PC-9 (cell line): ENCODE measurements at regions not wholly inside any gene's neighbourhood (a gene's known extent, or its start where the extent isn't known, plus 50 kb on each side); places are given as distances from the start of the nearest gene placed in this dataset.

Experiments
- CTCF ChIP-seq: fragments of 200-600 bp; sonication (generic); conservative IDR thresholded peaks from 2 replicates; pipeline ENCODE4 v1.6.1; 2017; ENCODE audit warnings: mixed run types, antibody characterized with exemption, mild to moderate bottlenecking, moderate library complexity
- EZH2 ChIP-seq: fragments of 200-600 bp; sonication (generic); IDR thresholded peaks from 2 replicates; pipeline ENCODE4 v1.8.0; 2017; ENCODE audit warnings: antibody characterized with exemption, low read depth

- TF ChIP-seq CTCF (no peak), EZH2 (no peak)
Observed at GRCh38 chr17:11039342-11039741, 201.5 kb upstream of the PIRT start.
